GM10266 (cell line): ENCODE measurements at regions not wholly inside any gene's neighbourhood (a gene's known extent, or its start where the extent isn't known, plus 50 kb on each side); places are given as distances from the start of the nearest gene placed in this dataset.

Source experiments
- DNase-seq: peaks from one replicate; pipeline ENCODE4 v3.0.0; 2012; ENCODE audit errors: extremely low spot score
- CTCF ChIP-seq: IDR thresholded peaks from 2 replicates; pipeline ENCODE4 v1.5.1; 2012; ENCODE audit warnings: mild to moderate bottlenecking, low read depth; ENCODE audit not compliant: control insufficient read depth, insufficient read depth; ENCODE audit errors: missing control alignments

- DNase-seq = peak; percentile 17
- TF ChIP-seq CTCF = no peak
These were observed 53.9 kb upstream of the NUDT4 start for GRCh38 chr12:93323625-93324329.

- DNase-seq = no peak
- no peak for TF ChIP-seq CTCF
These were observed 51.9 kb upstream of the NUDT4 start for GRCh38 chr12:93325855-93326254.
